Neural progenitor cell (in vitro differentiated cells): ENCODE measurements at regions not wholly inside any gene's neighbourhood (a gene's known extent, or its start where the extent isn't known, plus 50 kb on each side); places are given as distances from the start of the nearest gene placed in this dataset.

ENCODE experiments used
- DNase-seq: peaks from one replicate; pipeline ENCODE4 v3.0.0-alpha.2; 2016; ENCODE audit warnings: low spot score
- H2AFZ ChIP-seq: fragments of 200-600 bp; sonication (generic); replicated peaks from 2 replicates; pipeline ENCODE4 v1.6.1; 2016; ENCODE audit warnings: antibody characterized with exemption
- H3F3A ChIP-seq: fragments of 200-600 bp; sonication (generic); 2 replicates; pipeline ENCODE4 v1.6.1; 2016; ENCODE audit warnings: antibody characterized with exemption, low read depth
- H3K27ac ChIP-seq: fragments of 200-600 bp; sonication (generic); 2 replicates; pipeline ENCODE4 v1.5.1; 2016; ENCODE audit warnings: mild to moderate bottlenecking
- H3K27me3 ChIP-seq: fragments of 200-600 bp; sonication (generic); 2 replicates; pipeline ENCODE4 v1.6.1; 2016; ENCODE audit warnings: mild to moderate bottlenecking, moderate library complexity
- H3K36me3 ChIP-seq: fragments of 200-600 bp; sonication (generic); 2 replicates; pipeline ENCODE4 v1.5.1; 2016
- H3K4me1 ChIP-seq: fragments of 200-600 bp; sonication (generic); 2 replicates; pipeline ENCODE4 v1.6.1; 2016; ENCODE audit warnings: mixed run types
- H3K4me2 ChIP-seq: fragments of 200-600 bp; sonication (generic); 2 replicates; pipeline ENCODE4 v1.6.1; 2016
- H3K4me3 ChIP-seq: fragments of 200-600 bp; sonication (generic); 2 replicates; pipeline ENCODE4 v1.5.1; 2016
- H3K79me2 ChIP-seq: fragments of 200-600 bp; sonication (generic); 2 replicates; pipeline ENCODE4 v1.6.1; 2016; ENCODE audit warnings: low read depth
- H3K9ac ChIP-seq: fragments of 200-600 bp; sonication (generic); 2 replicates; pipeline ENCODE4 v1.6.1; 2016
- H3K9me3 ChIP-seq: fragments of 200-600 bp; sonication (generic); 2 replicates; pipeline ENCODE4 v1.5.1; 2016; ENCODE audit warnings: low read depth
- H4K20me1 ChIP-seq: fragments of 200-600 bp; sonication (generic); 2 replicates; pipeline ENCODE4 v1.6.1; 2016; ENCODE audit warnings: low read depth
- H3K27ac Mint-ChIP-seq: 3 replicates; pipeline ENCODE4 v1.8.0; 2021; ENCODE audit warnings: mixed read lengths
- H3K27me3 Mint-ChIP-seq: 2 replicates; pipeline ENCODE4 v1.8.0; 2022; ENCODE audit warnings: low read depth, mild to moderate bottlenecking, inconsistent platforms, moderate library complexity, mixed read lengths; ENCODE audit not compliant: insufficient read depth
- H3K36me3 Mint-ChIP-seq: 3 replicates; pipeline ENCODE4 v1.8.0; 2021; ENCODE audit warnings: mixed read lengths
- H3K4me1 Mint-ChIP-seq: 3 replicates; pipeline ENCODE4 v1.8.0; 2021; ENCODE audit warnings: mixed read lengths
- H3K4me3 Mint-ChIP-seq: 3 replicates; pipeline ENCODE4 v1.8.0; 2021; ENCODE audit warnings: mild to moderate bottlenecking, moderate library complexity, mixed read lengths
- H3K9me3 Mint-ChIP-seq: 3 replicates; pipeline ENCODE4 v1.8.0; 2020; ENCODE audit warnings: mixed read lengths
- CTCF ChIP-seq: fragments of 200-600 bp; sonication (generic); IDR thresholded peaks from 2 replicates; pipeline ENCODE4 v1.5.1; 2017; ENCODE audit warnings: antibody characterized with exemption, mild to moderate bottlenecking
- EZH2 ChIP-seq: fragments of 200-600 bp; sonication (generic); IDR thresholded peaks from 2 replicates; pipeline ENCODE4 v1.6.1; 2017; ENCODE audit warnings: antibody characterized with exemption, mild to moderate bottlenecking, moderate library complexity
- EZH2phosphoT487 ChIP-seq: fragments of 200-600 bp; sonication (generic); IDR thresholded peaks from 2 replicates; pipeline ENCODE4 v1.6.1; 2017; ENCODE audit warnings: antibody characterized with exemption

GRCh38 chr5:4230786-4231641 is 635.4 kb downstream of the IRX1 start:
- Histone ChIP-seq H3K27ac (peak overlapping the region; percentile 86), H3K4me1 (peaks cover 30% of the 10 kb centered on the region), H3K9me3 (peaks cover 8% of the 10 kb centered on the region), H4K20me1 (no peaks in the 10 kb centered on the region), H3F3A (peaks cover 26% of the 10 kb centered on the region), H3K27me3 (no peaks in the 10 kb centered on the region), H3K4me2 (peak overlapping the region; percentile 70), H3K36me3 (peaks cover 8% of the 10 kb centered on the region), H3K9ac (no peak overlapping the region), H2AFZ (peak overlapping the region; percentile 73), H3K4me3 (peak overlapping the region; percentile 23), H3K79me2 (no peaks in the 10 kb centered on the region)
- Mint-ChIP-seq H3K36me3 (peaks cover 6% of the 10 kb centered on the region), H3K27ac (peak overlapping the region; percentile 99), H3K27me3 (peaks cover 9% of the 10 kb centered on the region), H3K4me1 (peaks cover 50% of the 10 kb centered on the region), H3K4me3 (peak overlapping the region; percentile 81), H3K9me3 (peaks cover 23% of the 10 kb centered on the region)
- DNase-seq = peak; percentile 75
- TF ChIP-seq EZH2 = no peak

GRCh38 chr5:4232084-4232483 is 636.5 kb downstream of the IRX1 start:
- H3K9me3 ChIP-seq = peaks cover 8% of the 10 kb centered on the region
- no peak for TF ChIP-seq EZH2phosphoT487
- TF ChIP-seq CTCF = no peak
- no peak for TF ChIP-seq EZH2

GRCh38 chr5:4233671-4234070 is 638.0 kb downstream of the IRX1 start:
- peaks cover 41% of the 10 kb centered on the region for H3K4me1 Mint-ChIP-seq
- H3K27ac Mint-ChIP-seq = no peak overlapping the region
- no peak overlapping the region for H3K9ac ChIP-seq
- H3K4me1 ChIP-seq = peaks cover 30% of the 10 kb centered on the region
- H3K9me3 ChIP-seq = peaks cover 8% of the 10 kb centered on the region
- peaks cover 26% of the 10 kb centered on the region for H3F3A ChIP-seq
- H3K36me3 Mint-ChIP-seq = peaks cover 6% of the 10 kb centered on the region
- no peaks in the 10 kb centered on the region for H4K20me1 ChIP-seq
- H3K4me3 Mint-ChIP-seq = no peak overlapping the region
- peaks cover 8% of the 10 kb centered on the region for H3K36me3 ChIP-seq
- no peak for TF ChIP-seq EZH2phosphoT487
- peak; percentile 14 for TF ChIP-seq CTCF
- TF ChIP-seq EZH2 = no peak
- H3K79me2 ChIP-seq = no peaks in the 10 kb centered on the region
- H3K27me3 ChIP-seq = no peaks in the 10 kb centered on the region
- peaks cover 13% of the 10 kb centered on the region for H3K27me3 Mint-ChIP-seq
- no peak for DNase-seq
- H3K9me3 Mint-ChIP-seq = peaks cover 30% of the 10 kb centered on the region
- H2AFZ ChIP-seq = no peak overlapping the region
- no peak overlapping the region for H3K27ac ChIP-seq
- H3K4me2 ChIP-seq = no peak overlapping the region
- H3K4me3 ChIP-seq = no peak overlapping the region

More at GRCh38 chr5:4232084-4232483, 636.5 kb downstream of the IRX1 start:
- H3F3A ChIP-seq = peaks cover 26% of the 10 kb centered on the region
- no peak for DNase-seq
- H3K9ac ChIP-seq = no peak overlapping the region
- H3K36me3 Mint-ChIP-seq = peaks cover 6% of the 10 kb centered on the region
- peaks cover 29% of the 10 kb centered on the region for H3K9me3 Mint-ChIP-seq
- H3K27me3 ChIP-seq = no peaks in the 10 kb centered on the region
- peaks cover 30% of the 10 kb centered on the region for H3K4me1 ChIP-seq
- H3K79me2 ChIP-seq = no peaks in the 10 kb centered on the region
- no peak overlapping the region for H3K4me3 ChIP-seq
- peaks cover 8% of the 10 kb centered on the region for H3K36me3 ChIP-seq
- H3K4me1 Mint-ChIP-seq = peaks cover 49% of the 10 kb centered on the region
- H3K27ac Mint-ChIP-seq = peak overlapping the region; percentile 99
- H4K20me1 ChIP-seq = no peaks in the 10 kb centered on the region
- H3K4me3 Mint-ChIP-seq = peak overlapping the region; percentile 18
- no peak overlapping the region for H2AFZ ChIP-seq
- H3K4me2 ChIP-seq = peak overlapping the region; percentile 70
- H3K27me3 Mint-ChIP-seq = peaks cover 12% of the 10 kb centered on the region
- H3K27ac ChIP-seq = no peak overlapping the region
